Right lung (tissue), 2 donors: ENCODE measurements at regions not wholly inside any gene's neighbourhood (a gene's known extent, or its start where the extent isn't known, plus 50 kb on each side); places are given as distances from the start of the nearest gene placed in this dataset.

Experiments
- DNase-seq, 2 donors: peaks; one replicate each; pipeline ENCODE4 v3.0.0-alpha.2; 2013

DNA sequence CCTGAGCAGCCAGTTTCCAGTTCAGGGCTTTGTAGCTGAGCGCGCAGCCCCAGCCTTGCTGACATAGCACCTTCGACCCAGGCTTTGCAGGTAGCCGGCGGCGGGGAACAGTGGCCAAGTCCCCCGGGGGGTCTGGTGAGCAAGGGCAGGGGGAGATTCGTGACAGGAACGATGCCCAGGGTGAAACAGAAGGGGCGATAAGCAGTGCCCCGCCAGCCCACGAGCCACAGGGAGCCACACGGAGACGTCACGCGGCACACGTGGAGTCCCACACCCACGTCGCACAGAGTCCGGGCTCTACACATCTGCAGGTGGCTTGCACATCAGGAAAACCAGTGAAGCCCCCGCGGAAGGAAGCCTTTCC, 127.2 kb downstream of the SOX1 start:
- DNase-seq, result no peak

DNA sequence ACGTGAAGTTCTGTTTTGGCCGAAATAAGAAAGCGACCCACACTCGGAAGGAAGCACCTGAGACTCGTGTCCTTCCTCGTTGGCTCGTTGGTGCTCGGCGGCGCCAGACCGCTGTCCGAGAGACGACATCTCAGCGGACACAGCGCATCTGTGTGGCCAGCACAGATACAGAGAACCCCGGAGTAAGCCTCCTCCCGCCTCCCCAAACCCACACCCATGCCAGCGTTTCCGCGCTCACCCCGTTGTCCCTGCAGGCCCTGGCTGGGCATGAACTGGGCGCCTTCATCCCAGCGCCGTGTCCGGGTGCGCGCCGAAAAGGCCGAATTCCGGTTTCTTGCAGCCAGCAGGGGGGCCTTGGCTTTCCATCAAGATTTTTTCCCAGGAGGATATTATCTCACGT, 127.6 kb downstream of the SOX1 start:
- DNase-seq, result no peak

DNA sequence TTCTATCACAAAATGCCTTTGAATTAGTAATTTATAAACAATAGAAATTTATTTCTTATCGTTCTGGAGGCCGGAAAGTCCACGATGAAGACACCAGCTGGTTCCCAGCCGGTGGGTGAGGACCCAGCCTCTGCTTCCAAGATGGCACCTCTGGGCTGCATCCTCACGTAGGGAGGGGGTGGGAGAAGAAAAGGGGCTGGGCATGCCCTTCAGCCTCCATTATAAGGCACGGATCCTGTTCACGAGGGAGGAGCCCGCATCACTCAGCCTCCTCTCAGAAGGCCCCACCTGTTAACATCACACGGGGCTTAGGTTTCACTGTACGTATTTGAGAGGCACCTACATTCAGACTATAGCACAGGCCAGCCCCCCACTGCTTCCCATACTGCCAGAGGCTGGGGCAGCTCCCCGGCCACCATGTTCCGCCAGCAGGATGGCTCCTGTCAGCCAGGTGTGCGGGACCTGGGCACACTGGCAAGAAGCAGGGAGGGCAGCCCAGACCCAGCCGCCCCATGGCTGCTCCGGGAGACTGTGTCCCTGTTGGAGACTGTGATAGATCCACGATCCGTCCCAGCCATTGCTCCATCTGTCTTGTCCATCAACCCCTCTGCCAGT, 131.6 kb downstream of the SOX1 start:
- DNase-seq, result no peak

DNA sequence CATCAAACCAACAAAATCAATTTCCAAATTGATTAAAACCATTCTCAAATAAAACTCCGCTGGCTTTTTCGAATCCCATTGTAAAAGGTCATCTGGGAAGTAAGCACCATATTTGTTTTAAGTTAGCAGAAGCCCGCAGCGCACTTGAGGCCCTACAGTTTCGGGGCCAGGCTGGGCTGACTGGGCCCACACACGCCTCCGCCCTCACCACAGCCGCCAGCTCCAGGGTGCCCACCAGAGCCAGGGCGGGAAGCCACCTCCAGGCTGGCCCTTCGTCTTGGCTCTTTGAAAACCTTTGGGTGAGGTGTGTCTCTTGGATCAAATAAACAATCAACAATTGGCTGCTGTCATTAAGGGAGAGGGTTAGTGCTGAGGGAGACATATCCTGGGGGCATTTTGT, 133.3 kb downstream of the SOX1 start:
- DNase-seq, result no peak

DNA sequence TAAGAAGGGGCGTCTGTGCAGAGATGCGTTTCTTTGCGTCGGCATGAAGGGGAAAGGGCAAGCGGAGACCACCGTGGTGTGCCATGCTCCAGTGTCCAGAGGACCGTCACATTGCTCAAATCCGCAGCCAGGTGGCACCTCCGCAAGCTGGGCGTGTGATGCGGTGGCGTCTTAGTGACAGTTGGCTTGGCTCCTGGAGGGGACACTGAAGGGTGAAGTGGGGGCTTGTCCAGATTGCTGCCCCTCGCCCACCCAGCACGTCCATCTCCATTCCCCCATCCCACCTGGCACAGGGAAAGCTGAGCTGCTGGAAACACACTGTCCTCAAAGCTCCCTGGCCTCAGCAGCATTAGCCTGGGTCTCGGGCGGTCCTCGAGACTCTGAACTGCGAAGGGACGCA, 135.3 kb downstream of the SOX1 start:
- no peak for DNase-seq

DNA sequence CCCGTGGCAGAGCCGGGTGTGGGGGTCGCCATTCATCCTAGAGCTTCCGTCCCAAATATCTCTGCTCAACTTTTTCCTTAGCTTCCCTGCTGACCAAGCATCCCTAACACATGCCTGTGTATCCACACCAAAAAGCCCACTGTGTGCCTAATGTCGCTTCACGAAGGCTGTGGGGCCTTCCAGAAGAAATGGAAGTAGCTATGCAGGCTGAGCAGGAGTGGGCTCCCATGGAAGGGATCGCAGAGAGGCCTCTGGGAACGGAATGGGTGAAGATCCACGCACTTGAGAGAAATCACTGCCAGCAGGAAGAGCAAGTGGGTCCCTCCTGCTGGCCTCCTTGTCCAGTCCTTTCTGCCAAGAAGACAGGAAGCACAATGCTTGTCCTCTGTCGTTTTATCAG, 136.0 kb downstream of the SOX1 start:
- DNase-seq, result no peak

DNA sequence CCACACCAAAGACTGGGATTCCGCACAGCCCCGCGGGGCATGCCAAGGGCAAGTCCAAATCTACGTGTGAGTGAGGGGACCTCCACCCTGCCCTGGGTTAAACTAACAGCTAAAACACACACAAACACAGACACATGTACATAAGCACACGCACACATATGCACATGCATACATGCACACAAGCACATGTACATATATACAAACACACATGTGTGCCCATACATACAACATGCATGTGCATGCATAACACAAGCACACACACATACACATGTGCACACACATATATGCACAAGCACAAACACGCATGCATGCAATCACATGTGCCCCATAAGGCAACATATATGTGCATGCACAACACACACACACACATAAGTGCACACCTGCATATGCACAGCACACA, 136.7 kb downstream of the SOX1 start:
- no peak for DNase-seq

DNA sequence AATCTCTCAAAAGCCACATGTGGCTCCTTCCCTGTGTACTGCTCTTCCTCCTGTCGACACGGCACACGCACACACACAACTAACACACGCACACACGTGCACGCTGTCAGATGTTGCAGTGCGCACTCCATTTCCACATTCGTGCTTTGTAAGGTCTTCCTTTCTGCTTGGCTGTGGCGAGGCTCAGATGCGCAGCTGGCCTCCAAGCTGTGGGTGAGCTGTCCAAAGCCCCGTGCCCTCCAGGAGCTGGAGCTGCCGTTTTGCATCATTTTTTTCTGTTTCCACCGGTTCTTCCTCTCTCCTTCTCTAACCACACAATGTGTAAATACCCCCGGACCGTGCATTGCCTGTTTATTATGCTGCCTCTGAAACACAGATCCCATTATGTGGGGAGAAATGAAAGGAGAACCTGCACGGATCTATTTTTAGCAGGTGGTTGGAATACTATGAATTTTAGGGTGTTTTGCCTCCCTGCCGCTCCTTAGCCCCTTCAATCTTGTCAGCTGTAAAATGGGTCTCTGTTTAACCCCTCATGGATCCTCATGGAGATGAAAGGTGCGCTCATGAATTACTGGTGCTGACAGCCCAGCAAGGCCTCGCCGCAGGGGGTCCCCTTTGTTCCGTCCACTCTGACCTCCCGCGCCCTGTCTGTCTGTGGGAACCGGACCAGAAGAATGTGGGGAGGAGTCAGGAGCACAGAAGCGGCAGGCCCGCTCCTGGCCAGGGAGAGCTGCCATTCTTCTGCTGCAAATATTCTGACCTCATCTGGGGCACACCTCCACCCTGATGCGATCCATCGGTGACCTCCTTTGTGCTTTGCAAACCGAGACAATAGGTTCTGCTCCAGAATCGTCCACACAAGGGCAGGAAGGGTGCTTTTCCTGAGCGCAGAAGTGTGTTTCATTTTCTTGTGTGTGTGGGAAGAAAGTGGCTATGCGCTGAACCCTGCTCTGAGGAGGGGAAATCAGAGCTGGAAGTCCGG, 137.7 kb downstream of the SOX1 start:
- no peak for DNase-seq

DNA sequence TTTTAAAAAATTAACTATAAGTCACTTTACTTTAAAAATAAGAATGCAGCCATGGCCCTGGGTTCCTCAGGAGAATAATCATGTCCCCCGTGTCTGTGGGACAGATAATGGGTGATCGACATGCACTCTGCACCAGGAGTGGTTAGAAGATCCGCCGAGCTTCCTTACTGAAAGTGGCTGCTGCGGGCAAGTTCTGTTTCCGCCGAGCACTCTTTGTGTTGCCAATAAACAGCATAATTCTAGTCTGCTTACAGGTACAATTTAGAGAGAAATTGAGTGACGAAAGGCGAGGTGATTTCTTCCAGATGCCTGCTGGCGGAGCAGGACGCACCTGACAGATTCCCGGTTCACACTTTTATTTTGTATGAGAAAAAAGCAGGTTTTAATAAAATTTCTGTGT, 139.0 kb downstream of the SOX1 start:
- DNase-seq, result no peak

DNA sequence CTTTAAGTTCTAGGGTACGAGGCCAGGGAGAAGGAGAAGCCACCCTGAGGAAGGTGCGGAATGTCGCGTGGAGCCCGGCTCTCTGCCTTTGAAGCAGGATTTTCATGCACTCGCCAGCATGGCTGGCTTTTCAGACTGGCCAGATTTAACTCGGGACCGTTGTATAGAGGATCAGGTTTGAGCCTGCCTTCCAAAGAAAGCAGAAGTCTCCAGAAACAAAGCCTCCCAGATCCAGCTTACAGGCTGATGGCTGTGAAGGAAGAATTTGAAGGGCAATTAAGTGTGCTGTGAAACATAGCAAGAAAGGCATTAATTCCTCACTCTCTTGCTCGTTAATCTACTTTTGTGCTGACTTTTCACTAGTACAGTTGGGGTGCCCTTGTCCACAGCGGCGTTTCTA, 140.2 kb downstream of the SOX1 start:
- no peak for DNase-seq

DNA sequence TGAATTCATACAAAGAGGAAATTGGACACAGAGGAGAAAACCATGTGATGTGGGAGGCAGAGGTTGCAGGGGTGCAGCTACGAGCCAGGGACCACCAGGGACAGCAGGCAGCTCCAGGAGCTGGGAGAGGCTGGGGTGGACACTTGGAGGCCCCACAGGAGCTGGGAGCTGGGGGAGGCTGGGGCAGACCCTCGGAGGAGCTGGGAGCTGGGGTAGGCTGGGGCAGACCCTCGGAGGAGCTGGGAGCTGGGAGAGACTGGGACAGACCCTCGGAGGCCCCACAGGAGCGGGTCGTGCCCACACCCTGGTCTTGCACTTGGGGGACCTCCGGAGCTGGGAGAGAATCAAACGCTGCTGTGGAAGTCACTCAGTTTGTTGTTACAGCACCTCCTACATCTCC, 141.7 kb downstream of the SOX1 start:
- no peak for DNase-seq

DNA sequence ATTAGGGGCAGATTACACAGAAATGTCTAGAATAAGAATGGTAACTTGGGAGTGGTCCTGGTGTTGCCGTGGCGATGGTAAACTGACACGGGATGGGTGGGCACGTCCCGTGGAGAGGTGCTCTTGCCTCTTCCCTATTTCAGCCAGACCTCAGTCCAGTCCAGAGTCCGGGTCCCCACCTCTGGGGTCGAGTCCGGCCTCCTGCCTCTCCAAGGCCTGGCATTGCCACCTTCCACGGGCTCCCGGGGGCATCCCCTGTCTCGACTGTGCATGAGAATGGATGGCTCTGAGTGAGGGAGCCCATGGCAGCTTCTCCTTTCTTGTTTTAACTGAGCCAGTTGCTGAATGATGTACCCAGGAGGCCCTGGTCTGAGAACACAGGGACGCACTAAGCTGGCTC, 142.3 kb downstream of the SOX1 start:
- DNase-seq, result no peak

DNA sequence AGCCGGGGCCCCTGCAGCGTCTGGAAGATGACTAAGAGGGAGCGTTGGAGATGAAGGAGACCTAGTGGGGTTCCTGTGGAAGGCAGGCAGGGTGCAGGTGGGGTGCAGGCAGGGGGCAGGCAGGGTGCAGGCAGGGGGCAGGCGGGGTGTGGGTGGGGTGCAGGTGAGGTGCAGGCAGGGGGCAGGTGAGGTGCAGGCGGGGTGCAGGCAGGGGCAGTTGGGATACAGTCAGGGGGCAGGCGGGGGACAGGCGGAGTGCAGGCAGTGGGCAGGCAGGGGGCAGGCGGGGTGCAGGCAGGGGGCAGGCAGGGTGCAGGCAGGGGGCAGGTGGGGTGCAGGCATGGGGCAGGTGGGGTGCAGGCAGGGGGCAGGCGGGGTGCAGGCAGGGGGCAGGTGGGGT, 142.8 kb downstream of the SOX1 start:
- no peak for DNase-seq

DNA sequence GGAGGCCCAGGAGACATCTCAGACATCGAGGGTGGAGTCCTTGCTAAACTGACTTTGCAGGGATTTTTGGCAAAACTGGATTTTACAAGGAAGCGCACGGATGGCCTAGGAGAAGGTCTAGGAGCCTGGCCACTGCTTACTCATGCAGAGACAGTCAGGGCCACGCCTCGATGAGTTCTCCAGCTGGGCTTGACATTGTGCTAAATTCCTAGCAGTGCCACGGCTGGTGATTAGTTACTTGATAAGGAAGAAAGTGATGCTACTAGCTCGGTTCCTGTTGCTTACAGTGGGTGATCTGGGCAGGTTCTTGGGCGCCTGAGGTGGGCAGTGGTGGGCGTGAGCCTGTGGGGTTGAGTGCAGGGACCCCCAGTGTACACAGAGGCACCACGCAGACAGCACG, 143.4 kb downstream of the SOX1 start:
- DNase-seq, result no peak

DNA sequence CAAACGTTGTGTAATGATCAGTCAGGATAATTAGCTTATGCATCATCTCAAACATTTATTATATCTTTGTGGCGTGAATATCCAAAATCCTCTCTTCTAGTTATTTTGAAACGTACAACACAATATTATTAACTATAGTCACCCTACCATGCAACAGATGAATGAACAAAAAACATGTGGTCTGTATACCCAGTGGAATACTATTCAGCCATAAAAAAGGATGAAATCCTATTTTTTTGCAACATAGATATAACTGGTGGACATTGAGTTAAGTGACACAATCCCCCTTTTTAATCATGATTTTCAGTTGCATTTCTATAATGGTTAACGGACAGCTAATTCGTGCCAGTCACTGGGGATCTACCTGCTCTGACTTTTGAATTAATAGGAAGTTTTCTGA, 145.6 kb downstream of the SOX1 start:
- DNase-seq, result no peak

DNA sequence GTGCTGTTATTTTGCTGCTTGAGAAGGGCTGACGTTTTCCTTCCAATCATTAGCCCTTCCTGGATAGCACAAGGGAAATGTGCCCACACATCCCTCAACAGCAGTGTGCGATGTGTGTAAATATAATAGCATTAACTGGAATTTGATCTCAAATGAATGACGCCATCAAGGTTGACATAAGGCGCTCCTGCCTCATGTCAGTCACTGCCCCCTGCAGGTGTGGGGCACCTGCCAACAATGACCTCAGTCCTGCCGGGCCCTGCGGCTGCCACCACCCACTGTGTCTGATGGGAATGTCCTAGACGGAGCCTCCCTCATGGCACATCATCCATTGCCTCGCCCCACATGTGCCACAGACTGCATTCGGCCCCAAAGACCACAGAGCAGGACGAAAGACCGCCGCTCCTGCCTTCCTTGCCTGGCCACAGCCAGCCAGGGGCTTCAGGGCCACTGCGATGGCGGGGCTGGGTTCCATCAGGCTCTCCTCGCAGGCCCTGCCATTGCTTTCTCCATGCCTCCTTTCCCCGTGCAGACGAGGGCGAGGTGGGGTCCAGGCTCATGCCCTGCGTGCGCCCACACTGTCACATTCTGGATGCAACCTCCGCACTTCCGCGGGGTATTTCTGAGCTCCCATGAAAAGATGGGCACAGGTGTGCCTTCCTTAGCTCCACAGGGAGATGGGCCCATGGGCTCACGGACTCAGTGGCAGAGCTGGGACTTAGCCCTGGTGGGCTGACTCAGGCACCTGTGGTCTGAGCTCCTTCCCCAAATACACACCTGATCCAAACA, 146.7 kb downstream of the SOX1 start:
- DNase-seq, result peak; percentile 24 to 35

DNA sequence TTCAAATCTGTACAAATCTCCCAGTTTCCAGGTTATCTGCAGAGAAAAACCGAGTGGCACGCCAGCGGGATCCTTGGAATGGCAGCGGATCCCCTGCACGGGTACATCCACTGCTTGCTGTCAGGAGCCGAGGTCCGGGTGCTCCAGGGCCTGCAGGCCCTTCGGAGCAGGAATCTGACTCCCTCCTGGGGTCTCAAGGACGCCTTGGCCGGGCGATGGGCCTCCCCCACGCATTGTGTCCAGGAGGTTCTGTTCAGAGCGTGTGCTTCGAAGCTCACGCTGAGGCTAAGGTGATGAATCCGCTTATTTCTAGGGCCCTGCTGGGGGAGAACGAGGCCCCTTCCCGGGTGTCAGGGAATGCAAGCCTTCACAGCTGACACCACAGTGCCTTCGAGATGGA, 148.9 kb downstream of the SOX1 start:
- DNase-seq, result no peak

DNA sequence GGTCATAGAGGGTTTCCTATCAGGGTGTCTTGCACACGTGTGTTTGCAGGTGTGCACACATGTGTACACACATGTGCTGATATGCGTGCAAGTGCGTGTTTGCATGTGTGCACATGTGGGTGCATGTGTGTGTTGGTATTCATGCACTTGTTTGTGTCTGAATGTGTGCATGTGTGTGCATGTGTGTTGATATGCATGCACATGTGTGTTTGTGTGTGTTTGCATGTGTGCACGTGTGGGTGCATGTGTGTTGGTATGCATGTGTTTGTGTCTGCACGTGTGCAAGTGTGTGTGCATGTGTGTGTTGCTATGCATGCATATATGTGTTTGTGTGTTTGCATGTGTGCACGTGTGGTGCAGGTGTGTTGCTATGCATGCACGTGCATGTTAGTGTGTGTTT, 150.5 kb downstream of the SOX1 start:
- DNase-seq, result no peak

DNA sequence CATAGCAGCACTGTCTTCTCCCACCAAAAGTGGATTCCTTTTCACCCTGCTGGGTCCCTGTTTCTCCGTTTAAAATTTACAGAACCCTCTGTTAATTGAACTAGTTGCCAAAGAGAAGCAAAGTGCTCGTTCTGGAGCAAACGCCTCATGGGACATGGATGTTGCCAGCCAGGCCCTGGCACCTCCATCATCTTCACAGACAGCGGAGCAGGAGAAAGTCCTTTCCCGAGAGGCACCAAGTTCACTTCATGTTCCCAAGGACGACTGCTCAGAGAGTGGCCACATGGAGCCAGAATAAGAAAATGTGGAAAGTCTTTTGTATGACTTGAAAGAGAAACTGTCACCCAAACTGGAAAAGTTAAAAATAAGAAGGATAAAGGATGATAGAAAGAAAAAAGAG, 151.5 kb downstream of the SOX1 start:
- DNase-seq, result no peak

DNA sequence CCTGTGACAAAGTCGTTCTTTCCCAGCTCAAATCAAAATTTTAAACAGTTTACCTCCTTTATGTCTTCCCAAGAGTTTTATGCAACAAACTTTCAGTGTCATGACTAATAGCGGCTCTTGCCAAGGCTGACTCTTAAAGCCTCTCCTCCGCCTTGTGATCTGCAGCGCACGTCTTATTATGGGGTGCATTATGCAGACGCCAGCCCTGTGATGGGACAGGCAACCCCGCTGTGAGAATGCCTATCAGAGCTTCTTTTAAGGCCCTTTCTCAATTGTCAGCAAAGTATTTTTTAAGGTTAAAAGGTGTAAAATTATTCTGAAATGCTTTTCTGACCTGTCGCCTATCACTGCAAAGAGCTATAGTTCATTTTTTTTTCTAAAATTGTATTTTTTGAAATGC, 152.8 kb downstream of the SOX1 start:
- DNase-seq, result no peak

DNA sequence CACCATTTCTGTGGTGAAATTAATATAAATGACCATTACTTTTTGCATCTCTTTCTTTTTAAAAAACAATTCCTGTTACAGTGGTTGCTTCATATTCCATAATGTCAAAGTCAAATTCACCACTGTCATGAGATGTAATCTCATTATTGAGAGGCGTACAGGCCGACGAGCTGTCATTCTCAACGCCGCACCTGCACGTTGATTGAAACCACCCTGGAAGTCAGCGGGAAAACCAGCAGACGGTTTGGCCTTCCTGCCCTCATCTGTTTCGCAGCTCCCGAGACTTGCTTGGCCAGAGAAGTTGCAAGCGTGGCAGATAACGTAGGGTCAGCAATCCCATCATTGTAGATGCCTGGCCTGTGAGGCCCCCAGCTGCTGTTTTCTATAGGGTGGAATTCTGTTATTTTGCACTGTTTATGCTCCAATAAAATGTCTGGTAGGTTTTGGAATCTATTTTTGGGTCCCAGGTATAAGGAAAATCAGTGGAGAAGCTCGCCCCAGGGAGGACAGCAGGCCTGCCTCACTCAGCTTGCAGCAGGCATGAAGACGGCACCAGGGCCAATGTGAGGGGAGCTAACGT, 153.4 kb downstream of the SOX1 start:
- DNase-seq, result no peak

DNA sequence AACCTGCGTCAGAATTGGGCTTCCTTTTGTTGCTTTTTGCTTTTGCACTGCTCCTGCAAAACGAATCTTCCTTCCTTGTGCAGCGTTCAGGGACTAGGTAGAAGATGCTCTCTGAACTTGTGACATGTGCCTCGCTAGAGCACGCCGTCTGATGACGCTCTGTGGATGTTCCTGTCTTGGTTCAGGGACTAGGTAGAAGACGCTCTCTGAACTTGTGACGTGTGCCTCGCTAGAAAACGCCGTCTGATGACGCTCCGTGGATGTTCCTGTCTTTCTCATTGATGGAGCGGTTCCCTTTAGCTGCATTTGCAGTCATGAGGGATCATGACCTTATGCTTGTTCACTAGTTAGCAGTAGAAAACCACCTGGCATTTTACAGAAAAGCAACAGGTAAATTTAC, 154.0 kb downstream of the SOX1 start:
- DNase-seq, result no peak

DNA sequence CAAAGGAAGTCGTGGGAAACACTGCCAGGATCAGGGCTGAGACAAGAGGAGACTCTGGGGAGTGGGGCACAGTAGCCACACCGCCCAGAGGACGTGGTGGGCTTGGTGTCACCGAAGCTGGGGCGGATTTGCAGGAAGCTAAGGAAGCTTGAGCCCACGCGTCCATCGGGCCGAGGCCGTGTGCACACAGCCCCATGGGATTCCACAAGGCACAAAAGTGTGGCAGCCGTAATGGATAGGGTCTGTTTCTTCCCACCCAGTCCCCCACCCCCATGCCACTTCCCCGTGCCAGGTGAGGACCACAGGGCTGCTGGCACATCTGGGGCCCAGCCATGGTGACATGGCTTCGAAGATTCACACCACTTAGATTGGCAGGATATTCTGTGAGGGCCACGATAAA, 153.2 kb upstream of the SPACA7 start:
- DNase-seq, result no peak
